Gastrocnemius medialis (tissue), 4 donors: ENCODE measurements at regions not wholly inside any gene's neighbourhood (a gene's known extent, or its start where the extent isn't known, plus 50 kb on each side); places are given as distances from the start of the nearest gene placed in this dataset.

Source experiments
- POLR2A ChIP-seq, 2 donors: fragments of 450-650 bp; IDR thresholded peaks; one replicate each; pipeline ENCODE4 v1.6.1; 2017; ENCODE audit warnings: antibody characterized with exemption in 2 of 2, mild to moderate bottlenecking in 2 of 2, moderate library complexity in 2 of 2
- TF ChIP-seq, protein P1 (sequence below), 5 experiments: fragments of 450-650 bp in 3 of 5; fragments of 200-600 bp in 2 of 5; sonication (generic) in 2 of 5; IDR thresholded peaks in 4 of 5; conservative IDR thresholded peaks in 1 of 5; 1 replicate in 4 of 5; 2 replicates in 1 of 5; pipeline ENCODE4 v1.5.1; 2016 to 2019; ENCODE audit warnings: antibody characterized with exemption in 5 of 5, mild to moderate bottlenecking in 3 of 5, moderate library complexity in 3 of 5

DNA sequence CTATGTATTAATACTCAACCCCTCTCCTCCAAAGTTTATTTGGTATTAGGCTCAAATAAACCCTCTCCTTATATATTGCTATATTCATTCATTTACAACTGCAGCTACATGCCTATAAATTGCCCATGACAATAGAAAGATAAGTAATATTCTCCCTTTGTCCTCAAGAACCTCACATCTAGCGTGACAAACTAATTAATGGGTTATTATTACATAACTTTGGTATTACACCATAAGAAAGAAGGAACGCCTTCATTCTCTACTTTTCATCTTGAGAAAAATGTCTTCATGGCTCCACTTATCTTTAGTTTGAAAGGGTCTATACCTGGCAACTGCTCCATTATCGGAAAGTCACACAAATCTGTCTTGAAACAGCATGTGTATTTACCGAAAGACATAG is 157.7 kb upstream of the RASGEF1B start:
- TF ChIP-seq, protein P1, sequence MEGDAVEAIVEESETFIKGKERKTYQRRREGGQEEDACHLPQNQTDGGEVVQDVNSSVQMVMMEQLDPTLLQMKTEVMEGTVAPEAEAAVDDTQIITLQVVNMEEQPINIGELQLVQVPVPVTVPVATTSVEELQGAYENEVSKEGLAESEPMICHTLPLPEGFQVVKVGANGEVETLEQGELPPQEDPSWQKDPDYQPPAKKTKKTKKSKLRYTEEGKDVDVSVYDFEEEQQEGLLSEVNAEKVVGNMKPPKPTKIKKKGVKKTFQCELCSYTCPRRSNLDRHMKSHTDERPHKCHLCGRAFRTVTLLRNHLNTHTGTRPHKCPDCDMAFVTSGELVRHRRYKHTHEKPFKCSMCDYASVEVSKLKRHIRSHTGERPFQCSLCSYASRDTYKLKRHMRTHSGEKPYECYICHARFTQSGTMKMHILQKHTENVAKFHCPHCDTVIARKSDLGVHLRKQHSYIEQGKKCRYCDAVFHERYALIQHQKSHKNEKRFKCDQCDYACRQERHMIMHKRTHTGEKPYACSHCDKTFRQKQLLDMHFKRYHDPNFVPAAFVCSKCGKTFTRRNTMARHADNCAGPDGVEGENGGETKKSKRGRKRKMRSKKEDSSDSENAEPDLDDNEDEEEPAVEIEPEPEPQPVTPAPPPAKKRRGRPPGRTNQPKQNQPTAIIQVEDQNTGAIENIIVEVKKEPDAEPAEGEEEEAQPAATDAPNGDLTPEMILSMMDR (IDR thresholded peaks at IDR 0.05 in 4 of 5, conservative IDR thresholded peaks at IDR 0.05 in 1 of 5), result no peak
- no peak for TF ChIP-seq POLR2A (IDR thresholded peaks at IDR 0.05)
